ENCODE measurements at regions not wholly inside any gene's neighbourhood (a gene's known extent, or its start where the extent isn't known, plus 50 kb on each side); places are given as distances from the start of the nearest gene placed in this dataset.

GRCh38 chr15:79682851-79683288 is 213.9 kb downstream of the MTHFS start (continued):
- no peak for TF ChIP-seq ERG (CRISPR knock-in tag; IDR thresholded peaks at IDR 0.05)
- TF ChIP-seq JAZF1 (CRISPR knock-in tag; IDR thresholded peaks at IDR 0.05), result no peak
- TF ChIP-seq OVOL2 (CRISPR knock-in tag; IDR thresholded peaks at IDR 0.05; ENCODE audit: borderline replicate concordance), result no peak
- TF ChIP-seq FOXP1 (CRISPR knock-in tag; IDR thresholded peaks at IDR 0.05; ENCODE audit: borderline replicate concordance), result no peak
- TF ChIP-seq NR1H2 (CRISPR knock-in tag; IDR thresholded peaks at IDR 0.05), result no peak
- no peak for TF ChIP-seq NR2C2 (CRISPR knock-in tag; IDR thresholded peaks at IDR 0.05)
- no peak for TF ChIP-seq EMX1 (CRISPR knock-in tag; IDR thresholded peaks at IDR 0.05)

GRCh38 chr15:79689030-79689429 is 207.8 kb downstream of the MTHFS start:
- H3K27me3 Mint-ChIP-seq (ENCODE audit: low read depth), result no peaks in the 10 kb centered on the region; the same call in 1 of the 2 replicates
- TF ChIP-seq ZNF138 (CRISPR knock-in tag; conservative IDR thresholded peaks at IDR 0.05) (no peak), SMAD3 (CRISPR knock-in tag; IDR thresholded peaks at IDR 0.05; ENCODE audit: borderline replicate concordance) (no peak), TEAD1 (CRISPR knock-in tag; IDR thresholded peaks at IDR 0.05) (no peak), PREB (CRISPR knock-in tag; IDR thresholded peaks at IDR 0.05; ENCODE audit: borderline replicate concordance) (no peak), EMX1 (CRISPR knock-in tag; IDR thresholded peaks at IDR 0.05) (no peak), JUN (CRISPR knock-in tag; IDR thresholded peaks at IDR 0.05) (no peak), ETV6 (CRISPR knock-in tag; IDR thresholded peaks at IDR 0.05) (no peak), NFYB (CRISPR knock-in tag; conservative IDR thresholded peaks at IDR 0.05; ENCODE audit: low read depth) (no peak), ELF4 (CRISPR knock-in tag; IDR thresholded peaks at IDR 0.05; ENCODE audit: low read depth) (no peak), AR (CRISPR knock-in tag; IDR thresholded peaks at IDR 0.05) (no peak), ERG (CRISPR knock-in tag; IDR thresholded peaks at IDR 0.05) (no peak), ZNF121 (CRISPR knock-in tag; IDR thresholded peaks at IDR 0.05) (no peak), ZNF219 (CRISPR knock-in tag; IDR thresholded peaks at IDR 0.05; ENCODE audit: borderline replicate concordance) (no peak), ZNF232 (CRISPR knock-in tag; IDR thresholded peaks at IDR 0.05) (no peak), GABPB1 (CRISPR knock-in tag; IDR thresholded peaks at IDR 0.05) (no peak), KAT7 (CRISPR knock-in tag; IDR thresholded peaks at IDR 0.05; ENCODE audit: borderline replicate concordance) (no peak)
- ChIA-PET CTCF (interaction anchor here (1.0 kb wide), 1 partner anchor 162 kb away, joined by 3 read pairs; no protein-coding TSS in a partner anchor), POLR2A (no interaction called here)
- no peaks in the 10 kb centered on the region for H3K4me1 Mint-ChIP-seq
- ATAC-seq (no peak), DNase-seq (ENCODE audit: low spot score) (no peak)
- no peak overlapping the region for H3K27ac Mint-ChIP-seq
- H3K36me3 Mint-ChIP-seq, result no peaks in the 10 kb centered on the region
- H3K9me3 Mint-ChIP-seq, result peaks cover 12% of the 10 kb centered on the region
- H3K4me3 Mint-ChIP-seq, result no peak overlapping the region

Data from WTC11 (cell line).